ENCODE measurements at regions not wholly inside any gene's neighbourhood (a gene's known extent, or its start where the extent isn't known, plus 50 kb on each side); places are given as distances from the start of the nearest gene placed in this dataset.
A peak's percentile ranks its signal among the peaks of the same experiment; 100 is the strongest.

- 95 to 97% methylated on average over 3 of the region's 3 CpGs for WGBS, 2 experiments (ENCODE audit: low coverage in 1 of 2, low lambda C conversion rate in 2 of 2, missing lambda C conversion rate in 2 of 2)
- H3K9ac ChIP-seq = peak overlapping the region; percentile 40
- peak overlapping the region; percentile 54 for H3K4me2 ChIP-seq (ENCODE audit: unreplicated experiment)
- DNase-seq = peak; percentile 81
- no peaks in the 10 kb centered on the region for H3K9me3 ChIP-seq (ENCODE audit: low read depth)
- no peaks in the 10 kb centered on the region for H4K20me1 ChIP-seq (ENCODE audit: insufficient read depth)
- no peaks in the 10 kb centered on the region for H3K9me2 ChIP-seq (ENCODE audit: insufficient read depth)
- H3K27me3 ChIP-seq (replicated peaks; ENCODE audit: insufficient read depth) = no peaks in the 10 kb centered on the region
- no peaks in the 10 kb centered on the region for H3K36me3 ChIP-seq (ENCODE audit: low read depth)
- no peaks in the 10 kb centered on the region for H3K79me2 ChIP-seq (ENCODE audit: insufficient read depth)
- TF ChIP-seq EZH2phosphoT487 (IDR thresholded peaks at IDR 0.05; ENCODE audit: insufficient read depth, low read depth) (no peak), EZH2 (IDR thresholded peaks at IDR 0.05; ENCODE audit: insufficient read depth, poor library complexity, severe bottlenecking) (no peak)
- no peak overlapping the region; the same call in 1 of the 2 replicates for H3K4me3 ChIP-seq
- H3F3A ChIP-seq (ENCODE audit: insufficient read depth) = peaks cover 44% of the 10 kb centered on the region
- no peak overlapping the region for H2AFZ ChIP-seq
- H3K27ac ChIP-seq = peak overlapping the region; percentile 79
- peaks cover 49% of the 10 kb centered on the region for H3K4me1 ChIP-seq (ENCODE audit: insufficient read depth)
- in situ Hi-C loops (cut with MboI) = no loop called here
Observed at GRCh38 chr12:46921048-46921763, 95.4 kb upstream of the SLC38A4 start.

- H3K9ac ChIP-seq = peak overlapping the region; percentile 40
- WGBS, 2 experiments (ENCODE audit: low coverage in 1 of 2, low lambda C conversion rate in 2 of 2, missing lambda C conversion rate in 2 of 2) = 31 to 41% methylated on average over 1 of the region's 1 CpG
- no peaks in the 10 kb centered on the region for H3K9me3 ChIP-seq (ENCODE audit: low read depth)
- in situ Hi-C loops (cut with MboI) = no loop called here
- H2AFZ ChIP-seq = no peak overlapping the region
- H3K27me3 ChIP-seq (replicated peaks; ENCODE audit: insufficient read depth) = no peaks in the 10 kb centered on the region
- H3K4me1 ChIP-seq (ENCODE audit: insufficient read depth) = peaks cover 44% of the 10 kb centered on the region
- H3K4me3 ChIP-seq = no peak overlapping the region
- H3F3A ChIP-seq (ENCODE audit: insufficient read depth) = peaks cover 38% of the 10 kb centered on the region
- H3K4me2 ChIP-seq (ENCODE audit: unreplicated experiment) = peak overlapping the region; percentile 54
- H3K79me2 ChIP-seq (ENCODE audit: insufficient read depth) = no peaks in the 10 kb centered on the region
- H3K9me2 ChIP-seq (ENCODE audit: insufficient read depth) = no peaks in the 10 kb centered on the region
- H3K36me3 ChIP-seq (ENCODE audit: low read depth) = no peaks in the 10 kb centered on the region
- TF ChIP-seq EZH2 (IDR thresholded peaks at IDR 0.05; ENCODE audit: insufficient read depth, poor library complexity, severe bottlenecking) (no peak), EZH2phosphoT487 (IDR thresholded peaks at IDR 0.05; ENCODE audit: insufficient read depth, low read depth) (no peak)
- H3K27ac ChIP-seq = peak overlapping the region; percentile 79
- DNase-seq = peak; percentile 87
- H4K20me1 ChIP-seq (ENCODE audit: insufficient read depth) = no peaks in the 10 kb centered on the region
Observed at GRCh38 chr12:46921764-46922133, 96.0 kb upstream of the SLC38A4 start.

GRCh38 chr12:46926526-46926925, 100.7 kb upstream of the SLC38A4 start:
- Histone ChIP-seq H3K4me2 (ENCODE audit: unreplicated experiment) (no peak overlapping the region), H3K9ac (no peak overlapping the region), H3F3A (ENCODE audit: insufficient read depth) (peaks cover 8% of the 10 kb centered on the region), H3K9me2 (ENCODE audit: insufficient read depth) (no peaks in the 10 kb centered on the region), H3K9me3 (ENCODE audit: low read depth) (no peaks in the 10 kb centered on the region), H4K20me1 (ENCODE audit: insufficient read depth) (no peaks in the 10 kb centered on the region), H3K4me3 (no peak overlapping the region), H3K36me3 (ENCODE audit: low read depth) (no peaks in the 10 kb centered on the region), H3K79me2 (ENCODE audit: insufficient read depth) (no peaks in the 10 kb centered on the region), H3K27me3 (replicated peaks; ENCODE audit: insufficient read depth) (no peaks in the 10 kb centered on the region), H2AFZ (no peak overlapping the region), H3K4me1 (ENCODE audit: insufficient read depth) (peaks cover 9% of the 10 kb centered on the region), H3K27ac (no peak overlapping the region)
- DNase-seq = no peak
- in situ Hi-C loops (cut with MboI) = loop anchor here (25.0 kb wide), 1 partner anchor 564 kb away; the partner anchor contains the start of gene SLC38A2
- TF ChIP-seq EZH2 (IDR thresholded peaks at IDR 0.05; ENCODE audit: insufficient read depth, poor library complexity, severe bottlenecking) (no peak), EZH2phosphoT487 (IDR thresholded peaks at IDR 0.05; ENCODE audit: insufficient read depth, low read depth) (no peak)
- 65 to 67% methylated on average over 2 of the region's 2 CpGs for WGBS, 2 experiments (ENCODE audit: low coverage in 1 of 2, low lambda C conversion rate in 2 of 2, missing lambda C conversion rate in 2 of 2)

DNA sequence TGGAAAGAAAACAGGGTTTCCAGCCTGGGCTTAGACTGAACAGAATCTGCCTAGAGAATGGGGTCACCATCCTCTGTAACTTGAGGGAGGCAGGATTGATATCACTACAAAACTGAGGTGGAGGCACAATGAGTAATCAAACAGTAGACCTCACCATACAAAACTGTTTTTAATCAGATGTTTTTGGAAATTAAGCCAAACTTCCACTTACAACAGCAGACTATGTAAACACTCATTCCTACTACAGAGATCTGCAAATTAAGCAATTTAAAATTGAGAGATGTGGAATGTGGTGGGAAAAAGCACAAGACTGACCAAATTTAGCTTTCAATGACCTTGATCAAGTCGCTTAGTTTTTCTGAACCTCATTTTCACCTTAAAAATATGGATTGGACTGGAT, 104.3 kb upstream of the SLC38A4 start:
- Histone ChIP-seq H3K36me3 (ENCODE audit: low read depth) (no peaks in the 10 kb centered on the region), H3K9me2 (ENCODE audit: insufficient read depth) (no peaks in the 10 kb centered on the region), H4K20me1 (ENCODE audit: insufficient read depth) (no peaks in the 10 kb centered on the region), H3K27me3 (replicated peaks; ENCODE audit: insufficient read depth) (no peaks in the 10 kb centered on the region), H3K4me2 (ENCODE audit: unreplicated experiment) (no peak overlapping the region), H3K4me3 (no peak overlapping the region), H3K9ac (no peak overlapping the region), H3K79me2 (ENCODE audit: insufficient read depth) (no peaks in the 10 kb centered on the region), H3K27ac (no peak overlapping the region), H3F3A (ENCODE audit: insufficient read depth) (no peaks in the 10 kb centered on the region), H2AFZ (no peak overlapping the region), H3K9me3 (ENCODE audit: low read depth) (no peaks in the 10 kb centered on the region), H3K4me1 (ENCODE audit: insufficient read depth) (no peaks in the 10 kb centered on the region)
- WGBS, 2 experiments (ENCODE audit: low coverage in 1 of 2, low lambda C conversion rate in 2 of 2, missing lambda C conversion rate in 2 of 2) = 91 to 93% methylated on average over 1 of the region's 1 CpG
- TF ChIP-seq EZH2phosphoT487 (IDR thresholded peaks at IDR 0.05; ENCODE audit: insufficient read depth, low read depth) (no peak), EZH2 (IDR thresholded peaks at IDR 0.05; ENCODE audit: insufficient read depth, poor library complexity, severe bottlenecking) (no peak)
- in situ Hi-C loops (cut with MboI) = loop anchor here (5.0 to 25.0 kb wide), 2 partner anchors 258 to 568 kb away; partner anchors contain the start of gene SLC38A2
- no peak for DNase-seq
